ENCODE measurements at regions not wholly inside any gene's neighbourhood (a gene's known extent, or its start where the extent isn't known, plus 50 kb on each side); places are given as distances from the start of the nearest gene placed in this dataset.

DNA sequence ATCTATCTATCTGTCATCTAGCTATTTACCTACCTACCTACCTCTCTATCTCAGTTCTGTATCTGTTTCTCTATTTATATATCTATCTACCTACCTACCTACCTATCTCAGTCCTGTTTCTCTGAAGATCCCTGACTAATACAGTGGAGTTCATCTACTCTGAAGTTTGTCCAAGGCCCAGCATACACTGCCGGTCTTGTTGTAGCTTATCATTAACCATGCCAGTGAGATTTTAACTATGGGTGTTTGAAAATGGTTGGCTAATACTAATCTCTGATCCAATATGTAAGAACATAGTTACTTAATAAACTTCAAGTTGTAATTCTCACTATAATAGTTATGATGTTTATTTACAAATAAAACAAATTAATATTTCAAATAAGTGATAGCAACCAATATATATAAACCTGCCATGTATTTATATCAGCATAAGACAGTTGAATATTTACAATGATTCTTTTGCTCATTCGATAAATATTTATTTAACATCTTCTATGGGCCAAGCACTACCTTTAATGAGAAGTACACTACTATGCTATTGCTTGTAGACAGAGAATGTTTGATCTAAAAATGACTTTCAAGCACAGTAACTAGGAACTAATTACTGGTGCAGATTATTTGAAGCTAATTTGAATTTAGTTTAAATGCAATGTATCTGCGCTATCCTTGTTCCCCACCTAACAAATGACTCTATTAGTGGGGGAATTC lies 242.1 kb downstream of the KLF5 start:
- TF ChIP-seq, protein P1, sequence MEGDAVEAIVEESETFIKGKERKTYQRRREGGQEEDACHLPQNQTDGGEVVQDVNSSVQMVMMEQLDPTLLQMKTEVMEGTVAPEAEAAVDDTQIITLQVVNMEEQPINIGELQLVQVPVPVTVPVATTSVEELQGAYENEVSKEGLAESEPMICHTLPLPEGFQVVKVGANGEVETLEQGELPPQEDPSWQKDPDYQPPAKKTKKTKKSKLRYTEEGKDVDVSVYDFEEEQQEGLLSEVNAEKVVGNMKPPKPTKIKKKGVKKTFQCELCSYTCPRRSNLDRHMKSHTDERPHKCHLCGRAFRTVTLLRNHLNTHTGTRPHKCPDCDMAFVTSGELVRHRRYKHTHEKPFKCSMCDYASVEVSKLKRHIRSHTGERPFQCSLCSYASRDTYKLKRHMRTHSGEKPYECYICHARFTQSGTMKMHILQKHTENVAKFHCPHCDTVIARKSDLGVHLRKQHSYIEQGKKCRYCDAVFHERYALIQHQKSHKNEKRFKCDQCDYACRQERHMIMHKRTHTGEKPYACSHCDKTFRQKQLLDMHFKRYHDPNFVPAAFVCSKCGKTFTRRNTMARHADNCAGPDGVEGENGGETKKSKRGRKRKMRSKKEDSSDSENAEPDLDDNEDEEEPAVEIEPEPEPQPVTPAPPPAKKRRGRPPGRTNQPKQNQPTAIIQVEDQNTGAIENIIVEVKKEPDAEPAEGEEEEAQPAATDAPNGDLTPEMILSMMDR (IDR thresholded peaks at IDR 0.05): no peak
- no peak for TF ChIP-seq EP300 (IDR thresholded peaks at IDR 0.05)
- no peak for TF ChIP-seq POLR2A (IDR thresholded peaks at IDR 0.05)

All from ovary (tissue), 3 donors.